DMS53 treated with DMSO at 0.1 percent for 48 hours (cell line): ENCODE measurements at regions not wholly inside any gene's neighbourhood (a gene's known extent, or its start where the extent isn't known, plus 50 kb on each side); places are given as distances from the start of the nearest gene placed in this dataset.
"Not testable (repeated sequence)": the region's sequence is repeated elsewhere in the genome, so short reads cannot be mapped to it uniquely, and the experiment has no call there.

Experiments
- DNase-seq: peaks from one replicate; lab custom pipeline; 2025; ENCODE audit not compliant: unreplicated experiment; lab: John Stamatoyannopoulos, UW

DNA sequence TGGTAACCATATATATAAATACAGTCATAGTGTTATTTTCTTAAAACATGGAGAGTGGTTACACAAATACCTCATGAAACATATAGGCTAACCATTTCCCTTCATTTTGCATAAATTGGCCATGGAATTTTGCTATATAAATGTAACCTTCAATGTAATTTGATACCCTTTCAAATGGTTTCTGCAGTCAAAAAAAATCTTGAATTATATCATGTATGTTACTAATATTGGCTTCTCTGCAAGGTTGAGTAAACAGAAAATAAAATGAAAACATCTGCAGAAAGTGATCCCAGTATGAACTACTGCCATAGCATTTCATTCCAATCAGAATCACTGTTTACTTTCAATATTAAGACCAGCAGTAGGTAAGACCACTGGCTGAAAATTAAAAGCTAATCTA is 1165.9 kb upstream of the TENM3 start:
- no peak for DNase-seq

GRCh38 chr4:181078196-181078595 is 1165.0 kb upstream of the TENM3 start:
- no peak for DNase-seq

DNA sequence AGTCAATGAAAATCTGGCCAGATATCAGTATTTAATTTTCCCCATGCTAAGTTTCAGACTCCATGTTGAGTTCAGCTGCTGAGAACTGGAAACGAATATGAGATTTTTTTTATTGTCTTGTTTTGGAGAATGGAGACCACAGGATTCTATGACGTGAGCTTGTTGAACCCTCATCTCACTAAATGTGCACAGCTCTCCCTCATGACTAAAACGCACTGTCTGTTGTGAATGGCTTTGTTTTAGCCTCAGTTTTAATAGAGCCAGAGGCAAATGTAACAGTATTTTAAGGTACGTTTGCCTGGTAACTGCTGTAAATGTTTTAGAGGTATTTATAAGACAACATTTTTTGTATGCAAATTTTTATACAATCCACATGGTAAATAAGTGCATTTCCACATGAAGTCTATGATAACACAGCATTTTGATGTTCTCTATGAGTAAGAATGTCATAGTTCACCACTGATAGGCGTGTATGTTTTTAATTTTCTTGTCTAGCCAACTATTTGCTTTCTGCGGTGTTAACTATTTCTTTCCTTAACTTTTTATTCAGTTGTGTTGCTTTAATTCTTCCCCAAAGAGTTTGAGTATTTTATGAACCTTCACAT is 1159.3 kb upstream of the TENM3 start:
- DNase-seq: no peak

DNA sequence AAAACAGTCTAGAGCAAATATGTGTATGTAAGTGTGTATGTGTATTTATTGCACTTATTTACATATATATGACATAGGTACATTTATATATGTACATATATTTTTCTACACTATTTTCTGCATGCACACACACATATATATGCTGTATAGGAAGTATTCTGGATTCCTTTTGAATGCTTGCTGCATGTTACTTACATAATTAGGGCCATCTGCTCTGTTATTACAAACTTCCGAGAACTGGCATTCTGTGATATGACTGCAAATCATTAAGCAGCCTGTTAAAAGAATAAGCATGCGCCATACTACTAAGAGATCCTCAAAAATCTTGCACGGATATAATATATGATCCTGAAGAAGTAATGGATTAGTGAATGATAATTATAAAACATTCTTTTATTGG is 1157.6 kb upstream of the TENM3 start:
- DNase-seq: no peak

- DNase-seq: no peak
These were observed 1137.7 kb upstream of the TENM3 start for GRCh38 chr4:181105487-181105886.

DNA sequence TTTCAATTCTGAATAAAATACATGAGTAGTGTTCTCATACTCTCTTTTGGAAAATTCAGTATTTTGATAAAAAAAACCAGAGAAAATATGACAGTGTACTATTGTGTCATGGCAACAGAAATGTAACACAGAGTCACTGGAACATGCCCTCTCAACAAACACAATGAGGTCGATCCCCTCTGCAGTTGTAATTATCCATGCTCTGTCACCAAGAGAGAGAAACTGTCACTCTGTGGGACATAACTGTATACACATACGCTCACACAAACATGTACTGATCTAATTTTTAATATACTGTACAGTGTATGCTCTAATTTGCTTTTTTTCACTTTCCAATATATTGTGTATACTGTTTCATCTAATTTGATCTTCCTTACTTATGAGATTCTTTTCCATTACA is 1136.8 kb upstream of the TENM3 start:
- no peak for DNase-seq

GRCh38 chr4:181108237-181108636 is 1135.0 kb upstream of the TENM3 start:
- DNase-seq: no peak

DNA sequence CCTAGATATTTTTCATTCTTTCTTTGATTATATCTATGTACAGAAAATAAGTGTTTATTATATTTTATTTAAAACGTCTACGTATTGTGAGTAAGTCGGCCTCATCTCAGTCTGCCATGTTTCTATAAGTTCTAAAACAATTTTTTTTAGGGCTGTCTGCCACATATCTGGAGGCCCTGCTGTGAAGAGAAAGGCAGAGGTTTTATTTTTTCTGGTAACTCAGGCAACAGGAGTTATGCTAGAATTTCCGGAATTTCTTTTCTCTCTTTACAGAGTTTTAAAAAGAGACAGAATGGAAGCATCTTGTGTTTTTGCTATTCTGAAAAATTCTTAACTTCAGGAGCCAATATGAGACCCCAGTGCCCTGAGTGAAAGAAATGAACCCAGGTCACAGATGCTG is 1124.0 kb upstream of the TENM3 start:
- no peak for DNase-seq

GRCh38 chr4:181121733-181122132 is 1121.5 kb upstream of the TENM3 start:
- no peak for DNase-seq

GRCh38 chr4:181127171-181127570 is 1116.0 kb upstream of the TENM3 start:
- no peak for DNase-seq

GRCh38 chr4:181130317-181130716 is 1112.9 kb upstream of the TENM3 start:
- not testable (repeated sequence) for DNase-seq

DNA sequence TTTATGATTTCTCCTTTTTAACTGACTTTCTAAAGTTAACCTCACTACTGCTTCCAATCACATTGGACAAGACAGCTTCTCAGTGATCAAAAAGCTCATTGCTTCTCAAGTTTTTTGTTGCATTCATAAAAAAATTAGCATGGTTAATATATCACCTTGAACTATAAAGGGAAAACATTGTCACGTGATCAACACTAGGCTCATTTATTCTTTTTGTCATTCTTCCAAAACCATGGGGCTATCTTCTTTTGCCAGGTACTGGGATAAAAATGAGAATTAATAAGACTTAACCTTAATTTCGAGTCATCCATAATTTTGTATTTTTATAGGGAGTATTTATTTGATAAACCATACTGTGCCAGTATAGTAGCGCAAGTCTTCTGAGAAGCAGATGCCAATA is 1105.9 kb upstream of the TENM3 start:
- DNase-seq: no peak

- no peak for DNase-seq
These were observed 1105.1 kb upstream of the TENM3 start for GRCh38 chr4:181138116-181138515.

DNA sequence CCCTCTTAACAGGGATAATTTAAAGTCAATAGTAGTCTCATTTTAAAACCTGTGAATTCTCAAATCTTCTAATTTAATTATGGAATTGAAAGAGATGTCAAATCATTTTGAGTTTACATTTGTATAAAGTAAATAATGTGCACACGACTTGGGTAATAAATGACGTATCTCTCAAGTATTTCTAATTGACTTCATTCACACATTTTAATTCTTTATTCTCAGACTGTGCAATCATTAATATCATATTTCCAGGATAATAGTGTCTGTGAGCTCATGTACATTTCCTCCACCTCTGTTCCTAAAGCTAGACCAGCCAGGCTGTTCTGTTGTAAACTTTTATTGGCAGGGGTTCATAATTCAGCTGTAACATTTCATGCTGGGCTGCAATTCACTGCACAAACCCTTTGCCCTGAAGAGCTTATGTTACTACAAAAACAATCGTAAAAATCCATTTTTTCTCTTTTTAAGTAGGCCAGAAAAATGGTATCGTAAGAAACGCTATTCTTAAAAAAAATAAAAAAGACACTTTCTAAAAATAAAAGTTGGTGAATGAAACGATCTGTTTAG is 1103.1 kb upstream of the TENM3 start:
- DNase-seq: no peak

GRCh38 chr4:181143250-181143854 is 1099.8 kb upstream of the TENM3 start:
- DNase-seq: peak; percentile 42

DNA sequence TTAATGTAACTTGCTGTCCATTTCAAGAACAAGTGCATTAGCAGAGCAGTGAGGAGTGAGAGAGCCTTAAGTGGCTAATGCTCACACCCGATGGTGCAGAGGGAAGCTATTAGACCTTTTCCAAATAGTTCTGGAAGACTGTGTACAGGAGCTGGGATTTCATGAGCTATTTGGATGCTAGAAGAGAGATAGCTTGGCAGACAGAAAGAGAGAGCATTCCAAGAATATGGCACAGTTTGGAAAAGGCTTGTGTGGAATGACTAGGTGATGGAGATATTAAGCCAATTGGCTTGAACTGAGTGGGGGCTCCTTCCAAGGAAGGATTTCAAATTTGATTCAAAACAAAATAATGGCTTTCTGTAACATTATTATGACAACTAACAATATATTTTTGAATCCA is 1097.2 kb upstream of the TENM3 start:
- DNase-seq: no peak

- DNase-seq: no peak
These were observed 1095.7 kb upstream of the TENM3 start for GRCh38 chr4:181147416-181147951.

- DNase-seq: no peak
These were observed 1094.7 kb upstream of the TENM3 start for GRCh38 chr4:181148470-181148869.

GRCh38 chr4:181150191-181150590 is 1093.0 kb upstream of the TENM3 start:
- no peak for DNase-seq

- no peak for DNase-seq
These were observed 1091.3 kb upstream of the TENM3 start for GRCh38 chr4:181151856-181152255.

DNA sequence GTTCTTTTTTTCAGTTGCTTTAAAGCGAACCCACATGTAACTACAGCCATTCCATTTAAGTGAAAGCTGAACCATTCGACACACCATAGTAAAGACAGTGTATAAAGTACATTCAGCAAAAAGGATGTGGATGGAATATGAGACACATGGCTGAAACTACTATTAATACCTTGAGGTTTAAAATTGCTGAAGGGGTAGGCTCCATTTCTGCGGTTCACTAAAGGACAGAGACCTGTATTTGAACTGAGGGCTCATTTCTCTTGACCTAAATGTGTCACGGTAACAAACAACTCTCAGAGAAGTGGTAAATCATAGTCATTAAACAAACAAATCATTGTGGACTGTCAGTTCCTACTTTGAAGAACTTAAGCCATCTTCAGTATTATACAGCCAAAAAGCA is 1085.6 kb upstream of the TENM3 start:
- no peak for DNase-seq

DNA sequence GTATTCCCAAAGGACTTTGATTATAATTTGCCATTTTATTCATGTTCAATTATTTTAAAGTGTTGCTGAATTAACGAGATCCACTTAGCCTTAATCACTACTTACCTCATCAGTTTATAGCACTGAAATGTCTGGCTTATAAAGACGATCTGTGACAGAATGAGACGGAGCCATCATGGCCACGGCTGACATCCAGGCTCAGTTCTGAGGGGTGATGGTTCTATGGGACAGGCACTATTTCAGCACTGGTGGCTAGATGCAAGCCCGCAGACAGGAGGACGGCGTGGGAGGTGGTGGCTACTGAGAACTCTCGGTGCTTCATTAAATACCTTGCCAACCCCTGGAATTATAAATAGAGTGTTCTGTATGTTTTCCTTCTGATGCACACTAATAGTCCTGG is 1084.2 kb upstream of the TENM3 start:
- no peak for DNase-seq

DNA sequence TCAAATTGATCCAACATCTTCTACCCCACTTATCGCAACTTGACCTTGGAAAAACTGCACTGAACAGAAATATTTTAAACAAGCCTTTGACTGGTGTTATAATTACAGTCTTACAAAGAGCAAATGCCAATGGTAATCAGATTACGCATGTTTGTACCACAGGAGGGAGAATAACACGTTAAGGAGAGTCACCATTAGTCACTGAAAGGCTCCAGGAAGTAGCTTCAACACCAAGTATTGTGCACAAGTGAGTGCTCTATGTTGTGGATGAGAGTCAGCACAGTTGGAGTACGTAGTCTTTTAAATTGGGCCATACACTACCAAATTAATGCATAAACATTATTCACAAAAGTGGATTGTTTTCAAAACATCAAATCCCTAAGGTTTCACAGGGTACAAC is 1081.5 kb upstream of the TENM3 start:
- no peak for DNase-seq
